Fibroblast of villous mesenchyme (primary cell): ENCODE measurements at regions not wholly inside any gene's neighbourhood (a gene's known extent, or its start where the extent isn't known, plus 50 kb on each side); places are given as distances from the start of the nearest gene placed in this dataset.
"Not testable (repeated sequence)": the region's sequence is repeated elsewhere in the genome, so short reads cannot be mapped to it uniquely, and the experiment has no call there.

Source experiments
- DNase-seq: peaks from one replicate; pipeline ENCODE4 v3.0.0-alpha.2; 2010; ENCODE audit warnings: low read depth
- H3K4me3 ChIP-seq: 2 replicates; pipeline ENCODE4 v1.5.1; 2011; ENCODE audit warnings: low read depth, mild to moderate bottlenecking, low read length
- CTCF ChIP-seq: IDR thresholded peaks from 2 replicates; pipeline ENCODE4 v1.5.1; 2012; ENCODE audit warnings: low read depth, mild to moderate bottlenecking, low read length; ENCODE audit not compliant: insufficient read depth

GRCh38 chr10:46095943-46096342, 49.9 kb upstream of the MSMB start:
- not testable (repeated sequence) for DNase-seq, H3K4me3 ChIP-seq

GRCh38 chr10:46096446-46096845, 50.4 kb upstream of the MSMB start:
- H3K4me3 ChIP-seq, result no peak overlapping the region
- peak; percentile 73 for DNase-seq
- no peak for TF ChIP-seq CTCF

- TF ChIP-seq CTCF, result no peak
- DNase-seq, result no peak
- H3K4me3 ChIP-seq, result no peak overlapping the region
Measured at GRCh38 chr10:46096909-46097575, 51.0 kb upstream of the MSMB start.

DNA sequence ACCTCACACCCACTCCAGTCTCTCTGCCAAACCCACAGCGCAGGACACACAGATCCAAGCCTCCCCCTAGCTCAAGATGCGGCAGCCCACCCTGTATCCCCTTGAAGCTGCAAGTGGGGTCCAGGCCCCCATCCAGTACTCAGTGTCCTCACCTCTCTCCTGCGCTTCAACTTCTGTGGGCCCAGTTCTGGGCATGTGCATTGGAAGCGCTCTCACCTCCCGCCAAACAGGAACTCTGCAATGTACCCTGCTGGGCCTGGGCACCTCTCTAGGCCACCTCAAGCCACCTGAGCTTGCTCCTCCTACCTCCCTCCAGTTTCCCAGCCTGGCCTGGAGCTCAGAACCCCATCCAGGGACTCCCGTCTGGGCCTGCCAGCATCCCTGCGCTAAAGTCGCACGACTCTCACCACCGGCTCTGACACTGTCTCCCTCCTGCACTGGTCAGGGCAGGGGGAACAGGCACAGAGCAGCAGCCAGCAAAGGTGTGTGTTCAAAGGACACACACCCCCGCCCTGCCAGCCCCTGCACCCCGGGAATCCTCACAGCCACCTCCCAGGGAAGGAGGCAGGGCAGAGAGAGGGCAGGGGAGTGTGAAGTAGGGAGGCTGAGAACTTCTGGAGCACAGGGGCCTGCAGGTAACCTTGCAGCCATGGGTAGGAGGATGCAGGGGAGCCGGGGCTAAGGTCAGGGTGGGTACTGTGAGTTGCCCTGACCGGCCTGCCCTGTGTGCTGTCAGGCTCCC, 51.7 kb upstream of the MSMB start:
- TF ChIP-seq CTCF, result no peak
- DNase-seq, result no peak
- H3K4me3 ChIP-seq, result no peak overlapping the region

DNA sequence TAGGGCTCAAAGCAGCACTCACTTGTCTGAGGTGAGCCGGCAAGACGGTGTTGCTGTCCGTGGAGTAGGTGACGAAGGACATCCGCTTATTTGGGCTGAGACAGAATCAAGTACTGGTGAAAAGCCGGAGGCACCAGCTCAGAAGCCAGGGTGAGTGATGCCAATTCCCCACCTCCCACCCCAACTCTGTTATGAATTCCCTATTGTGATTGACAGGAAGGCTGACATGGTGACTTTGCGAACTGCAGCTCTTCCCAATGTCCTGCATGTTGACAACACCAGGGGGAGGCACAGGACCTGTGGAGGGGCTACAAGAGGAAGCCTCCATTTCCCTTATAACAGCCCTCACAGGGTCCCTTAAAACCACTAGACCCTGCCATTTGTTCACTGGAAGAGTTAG, 52.3 kb upstream of the MSMB start:
- no peak overlapping the region for H3K4me3 ChIP-seq
- DNase-seq, result no peak
- no peak for TF ChIP-seq CTCF

DNA sequence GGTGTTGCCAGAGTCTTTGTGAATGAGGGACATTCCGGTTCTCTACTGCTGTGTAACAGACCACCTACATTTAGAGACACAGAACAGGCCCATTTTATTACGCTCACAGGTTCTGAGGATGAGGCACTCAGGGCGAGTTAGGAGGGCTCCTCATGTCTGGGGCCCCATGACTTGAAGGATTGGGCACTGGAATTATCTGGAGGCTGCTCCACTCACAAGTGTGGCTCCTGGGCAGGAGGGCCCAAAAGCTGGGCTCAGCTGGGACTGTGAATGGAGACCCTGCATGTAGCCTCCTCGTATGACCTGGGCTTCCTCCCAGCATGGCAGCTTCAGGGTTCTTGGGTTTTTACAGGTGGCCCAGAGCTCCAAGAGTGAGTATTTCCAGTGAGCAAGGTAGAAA, 52.9 kb upstream of the MSMB start:
- not testable (repeated sequence) for DNase-seq, H3K4me3 ChIP-seq

- DNase-seq, result no peak
- H3K4me3 ChIP-seq, result no peak overlapping the region
- TF ChIP-seq CTCF, result no peak
Measured at GRCh38 chr10:46104071-46104585, 58.1 kb upstream of the MSMB start.

GRCh38 chr10:46105416-46105815, 59.3 kb upstream of the MSMB start:
- DNase-seq, H3K4me3 ChIP-seq: not testable (repeated sequence)

DNA sequence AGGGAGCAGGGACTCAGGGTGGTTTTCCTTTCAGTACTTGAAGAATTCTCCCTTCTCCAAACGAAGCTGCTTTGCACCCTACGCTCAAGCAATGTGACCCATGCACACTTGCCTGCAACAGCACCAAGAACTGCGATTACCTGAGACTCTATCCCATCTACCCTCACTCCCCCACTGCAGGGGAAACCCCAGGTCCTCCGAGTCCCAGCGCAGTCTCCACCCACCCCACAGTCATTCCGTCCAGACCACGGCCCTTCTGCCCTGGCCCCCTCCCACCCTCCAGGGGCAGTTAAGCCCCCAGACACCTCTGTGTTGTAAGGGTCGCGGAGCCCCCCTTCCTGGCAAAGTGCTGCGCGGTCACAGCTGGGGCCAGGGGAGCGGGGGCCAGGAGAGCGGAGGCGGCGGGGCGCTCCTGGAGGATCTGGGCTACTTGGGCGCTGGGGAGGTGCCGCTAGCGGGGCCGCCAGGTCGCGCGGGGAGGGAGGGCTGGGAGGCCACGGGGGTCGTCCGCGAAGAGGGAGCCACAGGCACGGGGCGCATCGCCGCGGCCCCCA, 59.9 kb upstream of the MSMB start:
- H3K4me3 ChIP-seq, result peak overlapping the region; percentile 61
- not testable (repeated sequence) for DNase-seq
